ENCODE measurements at regions not wholly inside any gene's neighbourhood (a gene's known extent, or its start where the extent isn't known, plus 50 kb on each side); places are given as distances from the start of the nearest gene placed in this dataset.
A peak's percentile ranks its signal among the peaks of the same experiment; 100 is the strongest.

DNA sequence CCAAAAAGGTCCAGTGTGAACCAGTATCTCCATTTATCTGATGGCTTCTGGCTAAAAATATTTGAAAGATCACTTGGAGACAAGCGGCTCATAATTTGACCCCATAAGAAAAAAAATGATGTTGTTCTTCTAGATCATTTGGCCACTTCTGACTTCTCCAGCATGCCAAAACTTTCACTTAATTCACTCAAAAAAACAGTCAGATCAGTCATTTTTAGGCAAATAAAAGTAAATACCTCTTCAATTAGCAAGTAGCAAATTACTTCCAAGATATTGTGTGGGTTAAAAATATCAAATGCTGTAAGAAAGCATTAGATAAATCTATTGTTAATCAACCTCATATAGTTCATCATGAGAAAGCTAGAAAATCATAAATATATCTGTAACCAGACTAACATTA lies 106.0 kb downstream of the ZC3H11B start:
- H3K4me3 ChIP-seq (ENCODE audit: low read length), result no peak overlapping the region
- H3F3A ChIP-seq (ENCODE audit: low read length, unreplicated experiment), result no peaks in the 10 kb centered on the region
- H3K27ac ChIP-seq (ENCODE audit: low read length), result peak overlapping the region; percentile 81
- no peaks in the 10 kb centered on the region for H3K9me2 ChIP-seq (replicated peaks; ENCODE audit: low read length)
- H4K20me1 ChIP-seq (ENCODE audit: low read length), result no peaks in the 10 kb centered on the region
- H3K36me3 ChIP-seq (ENCODE audit: low read depth, low read length), result no peaks in the 10 kb centered on the region
- no peak overlapping the region for H2AFZ ChIP-seq (ENCODE audit: low read length)
- ChIA-PET CTCF (no interaction called here), POLR2A (ENCODE audit: unreplicated experiment) (interaction anchor here (0.6 kb wide), 1 partner anchor 612 kb away, joined by 3 read pairs; no protein-coding TSS in a partner anchor)
- TF ChIP-seq EZH2phosphoT487 (IDR thresholded peaks at IDR 0.05; ENCODE audit: borderline replicate concordance, low read length) (no peak), EZH2 (IDR thresholded peaks at IDR 0.05; ENCODE audit: low read length, unreplicated experiment) (no peak)
- TF ChIP-seq, protein P1, sequence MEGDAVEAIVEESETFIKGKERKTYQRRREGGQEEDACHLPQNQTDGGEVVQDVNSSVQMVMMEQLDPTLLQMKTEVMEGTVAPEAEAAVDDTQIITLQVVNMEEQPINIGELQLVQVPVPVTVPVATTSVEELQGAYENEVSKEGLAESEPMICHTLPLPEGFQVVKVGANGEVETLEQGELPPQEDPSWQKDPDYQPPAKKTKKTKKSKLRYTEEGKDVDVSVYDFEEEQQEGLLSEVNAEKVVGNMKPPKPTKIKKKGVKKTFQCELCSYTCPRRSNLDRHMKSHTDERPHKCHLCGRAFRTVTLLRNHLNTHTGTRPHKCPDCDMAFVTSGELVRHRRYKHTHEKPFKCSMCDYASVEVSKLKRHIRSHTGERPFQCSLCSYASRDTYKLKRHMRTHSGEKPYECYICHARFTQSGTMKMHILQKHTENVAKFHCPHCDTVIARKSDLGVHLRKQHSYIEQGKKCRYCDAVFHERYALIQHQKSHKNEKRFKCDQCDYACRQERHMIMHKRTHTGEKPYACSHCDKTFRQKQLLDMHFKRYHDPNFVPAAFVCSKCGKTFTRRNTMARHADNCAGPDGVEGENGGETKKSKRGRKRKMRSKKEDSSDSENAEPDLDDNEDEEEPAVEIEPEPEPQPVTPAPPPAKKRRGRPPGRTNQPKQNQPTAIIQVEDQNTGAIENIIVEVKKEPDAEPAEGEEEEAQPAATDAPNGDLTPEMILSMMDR (conservative IDR thresholded peaks at IDR 0.05; ENCODE audit: low read depth, low read length), result no peak
- peak overlapping the region; percentile 66 for H3K4me2 ChIP-seq (ENCODE audit: low read length)
- intact Hi-C loops (cut with micrococcal nuclease), result loop anchor here (1.0 to 5.0 kb wide), 4 partner anchors 11 to 705 kb away; no protein-coding TSS in a partner anchor
- no peaks in the 10 kb centered on the region for H3K9me3 ChIP-seq (ENCODE audit: low read length)
- peaks cover 31% of the 10 kb centered on the region for H3K4me1 ChIP-seq (ENCODE audit: insufficient read depth, low read length)
- no peaks in the 10 kb centered on the region for H3K79me2 ChIP-seq (ENCODE audit: low read length)
- DNase-seq, result no peak
- no TSS peak for BruUV-seq (replicated peaks)
- H3K27me3 ChIP-seq (ENCODE audit: low read length), result no peaks in the 10 kb centered on the region
- peak overlapping the region; percentile 62; the same call in 1 of the 2 replicates for H3K9ac ChIP-seq (ENCODE audit: low read length)
- no peak for ATAC-seq

DNA sequence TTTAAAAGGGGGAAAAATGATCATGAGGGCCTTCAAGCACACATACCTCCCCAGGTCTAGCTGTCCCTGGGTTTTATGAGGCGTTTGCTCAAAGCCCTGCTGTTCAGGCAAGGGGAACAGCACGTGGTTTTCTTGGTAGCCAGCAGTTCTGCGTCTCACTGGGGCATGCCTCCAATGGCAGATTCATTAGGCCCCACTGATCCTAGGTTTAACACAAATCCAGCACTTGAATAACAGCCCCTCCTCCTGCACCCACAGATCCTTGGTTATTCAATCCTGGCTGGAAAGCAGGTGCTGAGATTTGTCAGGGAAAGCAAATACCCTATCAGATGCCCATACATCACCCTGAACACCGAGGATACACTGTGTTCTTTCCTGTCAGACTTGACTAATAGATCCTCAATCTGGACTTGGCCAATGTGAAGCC lies 106.4 kb downstream of the ZC3H11B start:
- Histone ChIP-seq H3K4me2 (ENCODE audit: low read length) (peak overlapping the region; percentile 66), H3K9me3 (ENCODE audit: low read length) (no peaks in the 10 kb centered on the region), H3K4me1 (ENCODE audit: insufficient read depth, low read length) (peaks cover 31% of the 10 kb centered on the region), H4K20me1 (ENCODE audit: low read length) (no peaks in the 10 kb centered on the region), H2AFZ (ENCODE audit: low read length) (0 out of 2 replicates have a peak overlapping the region, but pooled peaks have one; percentile 1), H3K9me2 (replicated peaks; ENCODE audit: low read length) (no peaks in the 10 kb centered on the region), H3K9ac (ENCODE audit: low read length) (peak overlapping the region; percentile 62), H3K27me3 (ENCODE audit: low read length) (no peaks in the 10 kb centered on the region), H3K79me2 (ENCODE audit: low read length) (no peaks in the 10 kb centered on the region), H3K4me3 (ENCODE audit: low read length) (no peak overlapping the region), H3K36me3 (ENCODE audit: low read depth, low read length) (no peaks in the 10 kb centered on the region), H3F3A (ENCODE audit: low read length, unreplicated experiment) (no peaks in the 10 kb centered on the region), H3K27ac (ENCODE audit: low read length) (peak overlapping the region; percentile 81)
- TF ChIP-seq EZH2phosphoT487 (IDR thresholded peaks at IDR 0.05; ENCODE audit: borderline replicate concordance, low read length), result no peak
- TF ChIP-seq, protein P1 (conservative IDR thresholded peaks at IDR 0.05; ENCODE audit: low read depth, low read length), result no peak
- TF ChIP-seq EZH2 (IDR thresholded peaks at IDR 0.05; ENCODE audit: low read length, unreplicated experiment), result no peak
- intact Hi-C loops (cut with micrococcal nuclease), result loop anchor here (1.0 to 5.0 kb wide), 4 partner anchors 12 to 704 kb away; no protein-coding TSS in a partner anchor
- CTCF ChIA-PET, result no interaction called here
- BruUV-seq (replicated peaks), result no TSS peak
- ATAC-seq (peak; percentile 30), DNase-seq (peak; percentile 53)
- POLR2A ChIA-PET (ENCODE audit: unreplicated experiment), result interaction anchor here (0.6 kb wide), 1 partner anchor 49 kb away, joined by 3 read pairs; no protein-coding TSS in a partner anchor

GRCh38 chr1:219505886-219506285 lies 107.0 kb downstream of the ZC3H11B start:
- DNase-seq (peak; percentile 99), ATAC-seq (peak; percentile 94)
- Histone ChIP-seq H3K27me3 (ENCODE audit: low read length) (no peaks in the 10 kb centered on the region), H3K36me3 (ENCODE audit: low read depth, low read length) (no peaks in the 10 kb centered on the region), H3K79me2 (ENCODE audit: low read length) (no peaks in the 10 kb centered on the region), H3F3A (ENCODE audit: low read length, unreplicated experiment) (no peaks in the 10 kb centered on the region), H3K4me2 (ENCODE audit: low read length) (peak overlapping the region; percentile 76), H4K20me1 (ENCODE audit: low read length) (no peaks in the 10 kb centered on the region), H3K4me3 (ENCODE audit: low read length) (peak overlapping the region; percentile 28; the same call in 1 of the 2 replicates), H2AFZ (ENCODE audit: low read length) (0 out of 2 replicates have a peak overlapping the region, but pooled peaks have one; percentile 1), H3K9me3 (ENCODE audit: low read length) (no peaks in the 10 kb centered on the region), H3K27ac (ENCODE audit: low read length) (peak overlapping the region; percentile 81), H3K4me1 (ENCODE audit: insufficient read depth, low read length) (peaks cover 31% of the 10 kb centered on the region), H3K9me2 (replicated peaks; ENCODE audit: low read length) (no peaks in the 10 kb centered on the region), H3K9ac (ENCODE audit: low read length) (peak overlapping the region; percentile 62)
- CTCF ChIA-PET, result interaction anchor here (0.6 kb wide), 2 partner anchors 183 to 1180 kb away, joined by 3 to 4 read pairs; no protein-coding TSS in a partner anchor
- TF ChIP-seq EZH2phosphoT487 (IDR thresholded peaks at IDR 0.05; ENCODE audit: borderline replicate concordance, low read length) (no peak), EZH2 (IDR thresholded peaks at IDR 0.05; ENCODE audit: low read length, unreplicated experiment) (no peak)
- TF ChIP-seq, protein P1 (conservative IDR thresholded peaks at IDR 0.05; ENCODE audit: low read depth, low read length), result no peak
- POLR2A ChIA-PET (ENCODE audit: unreplicated experiment), result interaction anchor here (0.5 to 0.6 kb wide), 4 partner anchors 50 to 214 kb away, joined by 3 read pairs; no protein-coding TSS in a partner anchor
- intact Hi-C loops (cut with micrococcal nuclease), result loop anchor here (1.0 to 5.0 kb wide), 6 partner anchors 12 to 704 kb away; no protein-coding TSS in a partner anchor
- no TSS peak for BruUV-seq (replicated peaks)

Measured in PC-3 (cell line).